NCI-H2107 treated with DMSO at 0.1 percent for 48 hours (cell line): ENCODE measurements at regions not wholly inside any gene's neighbourhood (a gene's known extent, or its start where the extent isn't known, plus 50 kb on each side); places are given as distances from the start of the nearest gene placed in this dataset.

Experiments
- DNase-seq: peaks from one replicate; lab custom pipeline; 2025; ENCODE audit not compliant: unreplicated experiment; lab: John Stamatoyannopoulos, UW

DNA sequence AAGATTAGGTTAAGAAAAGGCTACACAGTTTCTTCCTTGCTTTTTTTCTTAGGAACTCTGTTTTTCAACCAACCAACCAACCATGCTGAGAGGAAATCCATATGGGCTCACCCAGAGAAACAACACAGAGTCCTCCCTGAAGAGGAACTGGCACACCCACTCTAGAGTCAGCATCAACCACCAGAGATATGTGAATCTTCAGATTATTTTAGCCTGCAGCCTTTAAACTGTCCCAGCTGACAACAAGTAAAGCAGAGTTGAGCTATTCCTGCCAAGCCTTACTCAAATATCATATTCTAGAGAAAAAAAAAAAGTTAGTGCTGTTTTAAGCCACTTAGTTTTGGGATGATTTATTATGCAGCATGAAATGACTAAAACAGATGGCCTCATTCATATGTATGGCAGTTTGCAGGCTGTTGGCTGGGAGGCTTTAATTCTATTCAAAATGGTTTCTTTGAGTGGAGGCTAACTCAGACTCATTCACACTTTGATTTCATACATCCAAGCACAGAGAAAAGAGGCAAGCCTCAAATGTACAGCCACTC, 1637.7 kb upstream of the LRRTM1 start:
- no peak for DNase-seq

DNA sequence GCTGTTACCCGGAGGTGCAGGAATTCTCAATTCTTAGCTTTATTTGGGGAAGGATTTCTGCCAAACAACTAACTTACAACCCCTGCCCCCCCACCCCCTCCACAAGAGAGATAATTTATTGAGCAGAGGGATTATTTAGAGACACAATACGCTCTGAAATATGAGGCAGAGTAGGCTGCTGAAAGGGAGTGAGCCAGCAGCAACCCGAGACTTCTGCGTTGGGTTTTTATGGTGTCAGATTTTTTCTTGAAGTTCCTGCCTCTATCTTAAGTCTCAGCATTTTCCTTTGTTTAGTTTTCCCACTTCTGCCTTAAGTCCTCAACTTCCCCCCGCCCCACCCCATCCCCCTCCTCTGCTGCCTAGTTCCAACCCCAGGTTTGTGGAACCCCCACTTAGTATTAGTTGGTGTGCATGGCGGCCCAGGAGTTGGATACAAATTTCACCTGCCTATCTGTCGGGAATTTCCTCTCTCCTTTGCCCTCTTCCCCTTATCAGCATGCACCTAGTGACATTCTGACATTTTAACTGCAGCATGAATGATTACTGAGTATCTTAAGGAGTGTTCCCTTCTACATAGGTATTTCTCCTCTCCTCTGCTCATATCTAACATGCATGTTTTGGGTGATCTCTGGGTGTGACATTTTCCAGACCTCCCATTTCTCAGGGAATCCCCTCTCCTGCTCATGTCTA, 1635.9 kb upstream of the LRRTM1 start:
- DNase-seq: no peak

GRCh38 chr2:81937944-81938343, 1633.4 kb upstream of the LRRTM1 start:
- DNase-seq: no peak

DNA sequence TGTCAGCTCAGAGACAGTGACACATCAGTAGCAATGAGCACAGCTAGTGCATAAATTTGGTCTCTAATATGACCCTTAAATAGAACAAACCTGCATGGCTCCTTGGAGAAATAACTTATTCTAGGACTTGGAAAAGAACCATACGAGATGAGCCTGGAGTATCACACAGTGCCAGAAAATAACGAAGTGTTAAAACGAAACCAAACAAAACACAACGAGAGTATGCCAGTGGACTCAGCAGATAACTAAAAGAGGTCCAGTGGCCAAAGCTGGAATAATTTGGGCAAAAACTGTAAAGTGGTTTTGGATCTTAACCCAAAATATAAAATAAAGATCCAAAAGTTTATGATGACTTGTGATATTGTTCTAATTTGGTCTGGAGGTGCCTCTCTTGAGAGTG, 1599.0 kb upstream of the LRRTM1 start:
- no peak for DNase-seq

DNA sequence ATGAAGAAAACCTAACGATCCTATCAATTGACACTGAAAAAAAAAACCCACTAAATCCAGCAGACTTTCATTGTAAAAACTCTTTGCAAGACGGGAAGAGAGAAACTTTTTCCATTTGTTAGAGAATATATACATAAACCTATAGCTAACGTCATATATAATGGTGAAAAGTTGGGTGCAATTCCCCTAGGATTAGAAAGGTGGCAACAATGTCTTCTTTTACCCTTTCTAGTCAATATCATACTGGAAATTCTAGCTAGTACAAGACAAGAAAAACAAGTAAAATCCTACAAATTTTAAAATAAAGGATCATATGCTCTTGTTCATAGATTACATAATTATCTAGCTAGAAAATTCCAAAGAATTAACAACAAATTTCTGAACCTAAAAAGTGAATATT, 1596.5 kb upstream of the LRRTM1 start:
- no peak for DNase-seq

- no peak for DNase-seq
Observed at GRCh38 chr2:81895620-81896250, 1591.2 kb upstream of the LRRTM1 start.

DNA sequence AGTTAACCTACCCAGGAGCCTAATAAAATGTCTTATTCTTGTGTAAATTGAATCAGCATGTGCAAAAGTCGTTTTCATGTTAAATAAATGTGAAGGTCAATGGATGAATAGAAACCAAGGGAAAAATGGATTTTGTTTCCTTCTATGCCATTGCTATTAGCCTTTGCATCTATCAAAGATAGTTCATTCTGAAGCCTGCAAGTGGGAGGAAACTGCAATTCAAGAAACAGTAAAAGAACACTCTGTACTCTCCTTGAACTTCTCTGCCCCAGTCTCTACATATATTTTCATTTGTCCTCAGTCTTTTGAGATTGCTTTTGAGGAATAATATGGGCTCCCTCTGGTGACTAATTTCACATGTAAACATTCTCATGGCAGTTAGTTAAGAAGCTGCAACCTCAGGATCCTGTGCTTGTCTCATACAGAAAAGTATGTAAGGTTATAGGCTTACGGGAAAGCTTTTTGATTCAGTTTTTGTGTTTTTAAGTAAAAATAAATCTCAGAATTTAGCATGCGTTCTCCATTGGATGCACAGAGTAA, 1590.0 kb upstream of the LRRTM1 start:
- DNase-seq: no peak

DNA sequence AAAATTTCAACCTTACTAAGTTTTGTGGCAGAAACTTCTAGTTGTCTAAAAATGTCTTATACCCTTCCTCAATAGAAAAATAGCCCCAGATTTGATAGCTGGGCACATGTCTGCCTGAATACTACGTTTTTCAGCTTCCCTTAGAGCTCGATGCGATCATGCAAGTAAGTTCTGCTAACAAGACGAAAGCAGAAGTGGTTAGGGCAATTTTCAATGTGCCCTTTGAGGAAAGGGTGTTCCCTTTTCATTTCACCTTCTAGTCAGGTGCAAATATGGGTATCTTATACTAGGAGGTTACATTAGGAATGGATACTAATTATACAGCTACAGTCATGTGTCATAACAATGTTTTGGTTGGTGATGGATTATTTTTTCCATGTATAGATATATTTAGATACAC, 1572.1 kb upstream of the LRRTM1 start:
- no peak for DNase-seq

DNA sequence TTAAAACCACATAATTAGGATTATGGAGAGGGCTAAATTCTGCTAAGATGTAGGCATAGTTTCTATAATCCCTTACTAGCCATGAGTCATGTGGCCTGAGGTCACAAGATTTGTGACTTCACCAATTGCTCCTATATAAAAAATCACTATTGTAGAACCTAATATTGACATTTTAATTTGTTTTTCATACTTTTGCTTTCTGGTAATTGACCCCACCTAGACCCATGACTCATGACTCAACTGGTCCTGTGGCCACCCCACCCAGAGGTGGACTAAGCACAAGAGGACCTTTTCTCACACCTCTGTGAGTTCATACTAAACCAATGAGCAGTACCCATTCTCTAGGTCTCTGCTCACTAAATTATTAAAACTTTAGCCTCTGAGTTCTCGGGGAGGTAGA, 1567.5 kb upstream of the LRRTM1 start:
- no peak for DNase-seq

DNA sequence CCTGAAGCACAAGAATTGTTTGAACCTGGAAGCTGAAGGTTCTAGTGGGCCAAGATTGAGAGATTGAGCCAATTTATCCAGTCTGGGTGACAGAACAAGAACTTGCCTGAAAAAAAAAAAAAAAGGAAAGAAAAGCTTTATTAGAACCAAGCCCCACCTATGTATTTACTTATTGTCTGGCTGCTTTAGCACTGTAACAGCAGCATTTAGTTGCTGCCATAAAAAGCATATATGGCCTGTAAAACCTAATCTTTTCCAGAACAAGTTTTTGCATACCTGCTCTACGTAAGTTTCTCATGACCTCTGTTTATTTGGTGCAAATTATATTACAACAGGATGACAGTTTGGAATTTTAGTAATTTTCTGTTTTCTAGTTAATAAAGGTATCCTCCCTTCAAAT, 1565.6 kb upstream of the LRRTM1 start:
- no peak for DNase-seq

GRCh38 chr2:81858998-81859397, 1554.4 kb upstream of the LRRTM1 start:
- DNase-seq: no peak

- no peak for DNase-seq
Observed at GRCh38 chr2:81853341-81853740, 1548.8 kb upstream of the LRRTM1 start.

GRCh38 chr2:81852651-81853050, 1548.1 kb upstream of the LRRTM1 start:
- DNase-seq: no peak

GRCh38 chr2:81839780-81840179, 1535.2 kb upstream of the LRRTM1 start:
- DNase-seq: no peak

DNA sequence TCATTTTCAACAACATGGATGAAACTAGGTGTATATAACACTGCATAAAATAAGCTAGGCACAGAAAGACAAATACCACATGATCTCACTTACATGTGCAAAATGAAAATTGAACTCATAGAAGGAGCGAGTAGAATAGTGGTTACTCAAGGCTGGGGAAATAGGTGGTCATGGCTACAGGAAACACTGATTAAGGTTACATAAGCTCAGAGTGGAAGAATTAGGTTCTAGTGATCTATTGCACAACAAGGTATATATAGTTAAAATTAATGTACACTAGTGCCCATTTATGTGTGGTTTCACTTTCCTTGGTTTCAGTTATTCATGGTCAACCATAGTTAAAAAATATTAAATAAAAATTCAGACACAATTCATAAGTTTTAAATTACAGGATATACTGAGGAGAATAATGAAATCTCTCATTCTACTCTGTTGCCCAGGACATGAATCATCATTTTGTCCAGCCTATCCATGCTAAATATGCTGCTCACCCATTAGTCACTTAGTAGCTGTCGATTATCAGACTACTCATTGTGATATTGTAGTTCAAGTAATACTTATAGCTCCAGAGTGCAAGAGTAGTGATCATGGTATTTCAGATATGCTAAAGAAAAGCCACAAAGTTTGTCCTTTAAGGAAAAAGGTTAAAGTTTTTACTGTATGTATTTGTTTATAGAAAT, 1530.9 kb upstream of the LRRTM1 start:
- DNase-seq: no peak

GRCh38 chr2:81786811-81787210, 1482.3 kb upstream of the LRRTM1 start:
- DNase-seq: no peak

GRCh38 chr2:81767187-81767912, 1462.8 kb upstream of the LRRTM1 start:
- DNase-seq: no peak

- no peak for DNase-seq
Observed at GRCh38 chr2:81747481-81748070, 1443.0 kb upstream of the LRRTM1 start.

DNA sequence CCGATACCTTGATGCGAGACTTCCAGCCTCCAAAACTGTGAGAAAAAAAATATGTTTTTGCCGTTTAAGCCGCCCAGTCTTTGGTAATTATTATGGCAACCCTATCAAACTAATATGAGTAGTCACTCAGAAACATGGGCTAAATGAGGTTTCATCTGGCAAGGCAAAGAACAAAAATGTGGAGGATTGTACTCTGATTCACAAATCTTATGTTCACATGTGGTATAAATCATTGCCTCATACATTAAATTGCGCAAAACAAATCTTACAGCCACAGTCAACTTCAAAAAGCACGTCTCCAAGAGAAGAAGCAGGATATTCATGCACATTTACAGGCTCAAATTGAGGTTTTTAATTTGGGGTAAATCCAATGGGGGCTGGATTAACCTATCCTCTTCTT, 1435.4 kb upstream of the LRRTM1 start:
- no peak for DNase-seq

GRCh38 chr2:81734981-81735380, 1430.4 kb upstream of the LRRTM1 start:
- DNase-seq: no peak

DNA sequence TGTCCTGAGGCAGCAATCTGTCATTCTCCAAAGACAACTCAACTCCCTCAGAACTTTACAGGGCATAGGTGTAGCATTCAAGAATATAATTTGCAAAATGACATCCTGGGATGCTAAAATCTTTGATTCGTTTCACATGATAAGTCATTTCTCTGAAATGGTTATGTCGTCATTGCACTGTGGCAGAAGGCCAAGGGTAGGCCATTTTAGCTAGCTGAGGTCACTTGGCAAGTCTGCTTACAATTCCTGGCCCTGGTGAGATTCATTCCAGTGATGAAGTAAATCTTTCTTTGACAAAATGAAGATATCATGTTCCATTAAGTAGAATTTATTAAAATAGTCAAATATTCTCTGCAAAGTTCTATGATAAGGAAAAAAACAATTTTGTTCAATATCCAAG, 1410.3 kb upstream of the LRRTM1 start:
- DNase-seq: no peak
